ENCODE measurements at regions not wholly inside any gene's neighbourhood (a gene's known extent, or its start where the extent isn't known, plus 50 kb on each side); places are given as distances from the start of the nearest gene placed in this dataset.

DNA sequence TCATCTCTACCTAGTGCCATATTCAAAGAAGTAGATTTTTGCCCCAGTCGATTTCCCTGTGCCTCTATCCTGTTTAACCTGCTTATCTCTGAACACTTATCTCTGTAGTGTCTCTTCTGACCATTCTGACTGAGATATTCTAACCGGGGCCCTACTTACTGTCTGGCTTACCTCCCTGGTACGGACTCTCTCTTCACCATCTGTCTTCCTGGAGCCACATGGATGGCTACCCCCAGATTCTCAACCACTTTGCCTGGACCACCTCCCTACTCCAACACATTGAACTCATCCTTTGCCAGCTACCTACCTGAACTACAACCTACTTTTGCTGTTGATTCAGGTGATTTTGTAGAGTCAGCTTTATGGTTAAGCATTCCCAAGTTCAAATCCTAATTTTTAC lies 397.4 kb upstream of the SLC24A2 start:
- no peaks in the 10 kb centered on the region for H3K9me2 ChIP-seq (ENCODE audit: low read depth, low read length)
- no peak overlapping the region for H3K4me2 ChIP-seq (ENCODE audit: low read length)
- TF ChIP-seq, protein P1, sequence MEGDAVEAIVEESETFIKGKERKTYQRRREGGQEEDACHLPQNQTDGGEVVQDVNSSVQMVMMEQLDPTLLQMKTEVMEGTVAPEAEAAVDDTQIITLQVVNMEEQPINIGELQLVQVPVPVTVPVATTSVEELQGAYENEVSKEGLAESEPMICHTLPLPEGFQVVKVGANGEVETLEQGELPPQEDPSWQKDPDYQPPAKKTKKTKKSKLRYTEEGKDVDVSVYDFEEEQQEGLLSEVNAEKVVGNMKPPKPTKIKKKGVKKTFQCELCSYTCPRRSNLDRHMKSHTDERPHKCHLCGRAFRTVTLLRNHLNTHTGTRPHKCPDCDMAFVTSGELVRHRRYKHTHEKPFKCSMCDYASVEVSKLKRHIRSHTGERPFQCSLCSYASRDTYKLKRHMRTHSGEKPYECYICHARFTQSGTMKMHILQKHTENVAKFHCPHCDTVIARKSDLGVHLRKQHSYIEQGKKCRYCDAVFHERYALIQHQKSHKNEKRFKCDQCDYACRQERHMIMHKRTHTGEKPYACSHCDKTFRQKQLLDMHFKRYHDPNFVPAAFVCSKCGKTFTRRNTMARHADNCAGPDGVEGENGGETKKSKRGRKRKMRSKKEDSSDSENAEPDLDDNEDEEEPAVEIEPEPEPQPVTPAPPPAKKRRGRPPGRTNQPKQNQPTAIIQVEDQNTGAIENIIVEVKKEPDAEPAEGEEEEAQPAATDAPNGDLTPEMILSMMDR (IDR thresholded peaks at IDR 0.05; ENCODE audit: low read length), result no peak
- no peak for TF ChIP-seq EZH2 (IDR thresholded peaks at IDR 0.05; ENCODE audit: borderline replicate concordance, low read length)
- H3K4me1 ChIP-seq (ENCODE audit: insufficient read depth, low read length, severe bottlenecking), result no peaks in the 10 kb centered on the region
- H3K4me3 ChIP-seq (ENCODE audit: low read depth, low read length, poor library complexity, severe bottlenecking), result no peak overlapping the region
- H3K27ac ChIP-seq (ENCODE audit: low read depth, low read length, poor library complexity, severe bottlenecking), result no peak overlapping the region
- no peaks in the 10 kb centered on the region for H4K20me1 ChIP-seq (ENCODE audit: insufficient read depth, low read length)
- no peaks in the 10 kb centered on the region for H3K9me3 ChIP-seq (ENCODE audit: low read length)
- H3K79me2 ChIP-seq (ENCODE audit: insufficient read depth, low read length), result no peaks in the 10 kb centered on the region
- no peaks in the 10 kb centered on the region for H3K36me3 ChIP-seq (ENCODE audit: insufficient read depth, low read length)
- no peaks in the 10 kb centered on the region for H3K27me3 ChIP-seq (ENCODE audit: insufficient read depth, low read length)
- no peak overlapping the region for H3K9ac ChIP-seq (ENCODE audit: low read length)
- H3F3A ChIP-seq (ENCODE audit: insufficient read depth, low read length), result no peaks in the 10 kb centered on the region
- H2AFZ ChIP-seq (ENCODE audit: low read length), result no peak overlapping the region

DNA sequence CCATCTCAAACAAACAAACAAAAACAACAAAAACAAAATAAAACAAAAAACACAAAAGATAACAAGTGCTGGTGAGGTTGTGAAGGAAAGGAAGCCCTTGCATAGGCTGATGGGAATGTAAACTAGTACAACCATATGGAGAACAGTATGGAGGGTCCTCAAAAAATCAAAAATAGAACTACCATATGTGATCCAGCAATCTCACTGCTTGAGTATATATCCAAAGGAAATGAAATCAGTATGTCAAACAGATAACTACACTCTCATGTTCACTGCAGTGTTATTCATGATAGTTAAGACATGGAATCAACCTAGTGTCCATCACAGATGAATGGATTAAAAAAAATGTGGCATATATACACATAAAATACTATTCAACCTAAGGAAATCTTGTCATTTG lies 395.7 kb upstream of the SLC24A2 start:
- no peaks in the 10 kb centered on the region for H4K20me1 ChIP-seq (ENCODE audit: insufficient read depth, low read length)
- H3F3A ChIP-seq (ENCODE audit: insufficient read depth, low read length), result no peaks in the 10 kb centered on the region
- no peaks in the 10 kb centered on the region for H3K36me3 ChIP-seq (ENCODE audit: insufficient read depth, low read length)
- no peaks in the 10 kb centered on the region for H3K4me1 ChIP-seq (ENCODE audit: insufficient read depth, low read length, severe bottlenecking)
- no peaks in the 10 kb centered on the region for H3K27me3 ChIP-seq (ENCODE audit: insufficient read depth, low read length)
- H3K9me2 ChIP-seq (ENCODE audit: low read depth, low read length), result no peaks in the 10 kb centered on the region
- TF ChIP-seq, protein P1 (IDR thresholded peaks at IDR 0.05; ENCODE audit: low read length), result no peak
- no peak for TF ChIP-seq EZH2 (IDR thresholded peaks at IDR 0.05; ENCODE audit: borderline replicate concordance, low read length)
- H3K27ac ChIP-seq (ENCODE audit: low read depth, low read length, poor library complexity, severe bottlenecking), result no peak overlapping the region
- no peaks in the 10 kb centered on the region for H3K79me2 ChIP-seq (ENCODE audit: insufficient read depth, low read length)
- no peak overlapping the region for H3K4me2 ChIP-seq (ENCODE audit: low read length)
- H2AFZ ChIP-seq (ENCODE audit: low read length), result no peak overlapping the region
- no peak overlapping the region for H3K9ac ChIP-seq (ENCODE audit: low read length)
- H3K4me3 ChIP-seq (ENCODE audit: low read depth, low read length, poor library complexity, severe bottlenecking), result no peak overlapping the region
- no peaks in the 10 kb centered on the region for H3K9me3 ChIP-seq (ENCODE audit: low read length)

DNA sequence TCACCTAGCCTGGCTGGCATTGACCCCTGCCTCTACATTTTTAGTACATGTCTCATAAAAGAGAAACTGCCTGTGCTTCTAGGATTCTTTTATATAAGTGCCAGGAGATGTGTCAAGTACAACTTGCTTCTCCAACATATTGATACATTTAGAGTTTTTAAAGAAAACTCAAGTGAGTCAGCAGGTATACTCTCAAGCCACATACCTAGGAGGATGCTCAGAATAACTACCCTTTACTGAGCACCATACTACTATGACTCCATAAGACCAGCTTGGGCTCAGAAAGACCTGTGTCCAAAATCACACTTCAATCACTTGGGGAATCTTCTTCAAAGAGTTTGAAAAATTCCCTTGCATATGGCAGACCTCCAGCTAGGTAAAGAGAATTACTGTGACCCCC lies 389.8 kb upstream of the SLC24A2 start:
- no peak overlapping the region for H3K4me3 ChIP-seq (ENCODE audit: low read depth, low read length, poor library complexity, severe bottlenecking)
- no peaks in the 10 kb centered on the region for H3K79me2 ChIP-seq (ENCODE audit: insufficient read depth, low read length)
- TF ChIP-seq, protein P1 (IDR thresholded peaks at IDR 0.05; ENCODE audit: low read length), result no peak
- no peak for TF ChIP-seq EZH2 (IDR thresholded peaks at IDR 0.05; ENCODE audit: borderline replicate concordance, low read length)
- no peaks in the 10 kb centered on the region for H3K27me3 ChIP-seq (ENCODE audit: insufficient read depth, low read length)
- no peak overlapping the region for H3K27ac ChIP-seq (ENCODE audit: low read depth, low read length, poor library complexity, severe bottlenecking)
- no peaks in the 10 kb centered on the region for H3K4me1 ChIP-seq (ENCODE audit: insufficient read depth, low read length, severe bottlenecking)
- no peaks in the 10 kb centered on the region for H3K36me3 ChIP-seq (ENCODE audit: insufficient read depth, low read length)
- no peaks in the 10 kb centered on the region for H4K20me1 ChIP-seq (ENCODE audit: insufficient read depth, low read length)
- H3F3A ChIP-seq (ENCODE audit: insufficient read depth, low read length), result no peaks in the 10 kb centered on the region
- no peak overlapping the region for H3K4me2 ChIP-seq (ENCODE audit: low read length)
- H2AFZ ChIP-seq (ENCODE audit: low read length), result no peak overlapping the region
- H3K9me2 ChIP-seq (ENCODE audit: low read depth, low read length), result no peaks in the 10 kb centered on the region
- H3K9ac ChIP-seq (ENCODE audit: low read length), result no peak overlapping the region
- H3K9me3 ChIP-seq (ENCODE audit: low read length), result no peaks in the 10 kb centered on the region
